ENCODE measurements at regions not wholly inside any gene's neighbourhood (a gene's known extent, or its start where the extent isn't known, plus 50 kb on each side); places are given as distances from the start of the nearest gene placed in this dataset.

- Mint-ChIP-seq H3K4me1 (ENCODE audit: low read depth) (peaks cover 5% of the 10 kb centered on the region), H3K9me3 (no peaks in the 10 kb centered on the region), H3K27ac (no peak overlapping the region), H3K36me3 (ENCODE audit: low read depth) (no peaks in the 10 kb centered on the region), H3K4me3 (no peak overlapping the region), H3K27me3 (no peaks in the 10 kb centered on the region)
- ChIA-PET POLR2A (no interaction called here), CTCF (no interaction called here)
- ATAC-seq (ENCODE audit: poor library complexity) (no peak), DNase-seq (no peak)
- TF ChIP-seq CTCF (IDR thresholded peaks at IDR 0.05) = no peak
- H3K27ac ChIP-seq (ENCODE audit: low read depth in 1 of 2, low read length in 2 of 2) = no peak overlapping the region
- H3K36me3 ChIP-seq (ENCODE audit: insufficient read depth, low read length) = no peaks in the 10 kb centered on the region
- H3K27me3 ChIP-seq (ENCODE audit: control insufficient read depth in 1 of 2, insufficient read depth in 2 of 2, low read length in 2 of 2) = no peaks in the 10 kb centered on the region
- H3K9me3 ChIP-seq (ENCODE audit: control insufficient read depth in 1 of 2, insufficient read depth in 1 of 2, low read length in 2 of 2) = no peaks in the 10 kb centered on the region
- H3K4me3 ChIP-seq (ENCODE audit: low read length) = no peak overlapping the region
- H3K4me1 ChIP-seq (ENCODE audit: insufficient read depth, low read length) = no peaks in the 10 kb centered on the region
- intact Hi-C loops (cut with DNase I, micrococcal nuclease) = no loop called here
These were observed 340.5 kb upstream of the PRDM1 start for GRCh38 chr6:105745464-105746129.

- H3K9me3 ChIP-seq (ENCODE audit: control insufficient read depth in 1 of 2, insufficient read depth in 1 of 2, low read length in 2 of 2) = no peaks in the 10 kb centered on the region
- Mint-ChIP-seq H3K9me3 (no peaks in the 10 kb centered on the region), H3K27me3 (no peaks in the 10 kb centered on the region), H3K27ac (no peak overlapping the region), H3K4me3 (no peak overlapping the region), H3K4me1 (ENCODE audit: low read depth) (peaks cover 5% of the 10 kb centered on the region), H3K36me3 (ENCODE audit: low read depth) (no peaks in the 10 kb centered on the region)
- H3K27ac ChIP-seq (ENCODE audit: low read depth in 1 of 2, low read length in 2 of 2) = no peak overlapping the region
- ChIA-PET POLR2A (no interaction called here), CTCF (no interaction called here)
- H3K4me1 ChIP-seq (ENCODE audit: insufficient read depth, low read length) = no peaks in the 10 kb centered on the region
- no peaks in the 10 kb centered on the region for H3K36me3 ChIP-seq (ENCODE audit: insufficient read depth, low read length)
- TF ChIP-seq CTCF (IDR thresholded peaks at IDR 0.05) = no peak
- intact Hi-C loops (cut with DNase I, micrococcal nuclease) = no loop called here
- no peak for DNase-seq
- H3K27me3 ChIP-seq (ENCODE audit: control insufficient read depth in 1 of 2, insufficient read depth in 2 of 2, low read length in 2 of 2) = no peaks in the 10 kb centered on the region
- no peak overlapping the region for H3K4me3 ChIP-seq (ENCODE audit: low read length)
- no peak for ATAC-seq (ENCODE audit: poor library complexity)
These were observed 341.3 kb upstream of the PRDM1 start for GRCh38 chr6:105744815-105745214.

GRCh38 chr6:105740946-105741645 is 338.2 kb upstream of the PREP start:
- Histone ChIP-seq H3K4me3 (ENCODE audit: low read length) (no peak overlapping the region), H3K9me3 (ENCODE audit: control insufficient read depth in 1 of 2, insufficient read depth in 1 of 2, low read length in 2 of 2) (no peaks in the 10 kb centered on the region), H3K4me1 (ENCODE audit: insufficient read depth, low read length) (no peaks in the 10 kb centered on the region), H3K36me3 (ENCODE audit: insufficient read depth, low read length) (no peaks in the 10 kb centered on the region), H3K27me3 (ENCODE audit: control insufficient read depth in 1 of 2, insufficient read depth in 2 of 2, low read length in 2 of 2) (no peaks in the 10 kb centered on the region), H3K27ac (ENCODE audit: low read depth in 1 of 2, low read length in 2 of 2) (no peak overlapping the region)
- no peak overlapping the region for H3K27ac Mint-ChIP-seq
- CTCF ChIA-PET = no interaction called here
- ATAC-seq (ENCODE audit: poor library complexity) (no peak), DNase-seq (no peak)
- H3K36me3 Mint-ChIP-seq (ENCODE audit: low read depth) = no peaks in the 10 kb centered on the region
- POLR2A ChIA-PET = no interaction called here
- H3K27me3 Mint-ChIP-seq = no peaks in the 10 kb centered on the region
- intact Hi-C loops (cut with DNase I, micrococcal nuclease) = no loop called here
- peaks cover 18% of the 10 kb centered on the region for H3K4me1 Mint-ChIP-seq (ENCODE audit: low read depth)
- TF ChIP-seq CTCF (IDR thresholded peaks at IDR 0.05) = no peak
- H3K4me3 Mint-ChIP-seq = no peak overlapping the region
- H3K9me3 Mint-ChIP-seq = no peaks in the 10 kb centered on the region
